ENCODE measurements at regions not wholly inside any gene's neighbourhood (a gene's known extent, or its start where the extent isn't known, plus 50 kb on each side); places are given as distances from the start of the nearest gene placed in this dataset.
A peak's percentile ranks its signal among the peaks of the same experiment; 100 is the strongest.

DNA sequence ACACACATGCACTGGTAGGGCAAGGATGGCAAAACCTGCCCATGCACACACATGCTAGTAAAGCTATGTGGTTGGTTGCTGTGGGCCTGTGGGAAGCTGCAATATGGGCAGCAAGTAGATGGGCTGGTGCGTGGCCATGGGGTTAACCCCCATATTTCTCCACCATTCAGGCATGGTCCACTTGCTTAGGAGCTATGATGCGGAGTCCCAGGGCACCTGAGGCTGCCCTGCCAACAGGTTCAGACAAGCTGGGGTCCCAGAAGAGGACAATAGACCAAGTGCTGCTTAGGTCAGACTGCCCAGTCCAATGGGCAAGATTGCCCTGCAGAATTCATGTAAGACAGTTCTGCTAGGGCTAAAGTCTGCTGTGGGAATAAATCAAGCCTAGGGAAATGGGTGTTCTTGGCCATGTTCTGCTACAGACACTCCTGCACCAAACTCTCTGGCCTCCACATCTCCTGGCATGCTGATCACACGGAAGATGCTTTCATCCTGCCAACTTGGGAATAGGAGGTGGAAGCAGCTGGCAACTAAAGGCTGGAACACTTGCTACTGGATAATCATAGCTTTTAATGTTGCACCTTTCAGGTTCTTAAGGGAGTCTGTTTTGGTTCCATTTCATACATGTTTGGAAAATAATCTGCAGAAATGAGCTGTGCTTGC is 646.3 kb upstream of the SLITRK1 start:
- H3K4me3 ChIP-seq (ENCODE audit: low read depth, low read length): no peak overlapping the region
- no peak for DNase-seq (ENCODE audit: low read depth)
- TF ChIP-seq, protein P1, sequence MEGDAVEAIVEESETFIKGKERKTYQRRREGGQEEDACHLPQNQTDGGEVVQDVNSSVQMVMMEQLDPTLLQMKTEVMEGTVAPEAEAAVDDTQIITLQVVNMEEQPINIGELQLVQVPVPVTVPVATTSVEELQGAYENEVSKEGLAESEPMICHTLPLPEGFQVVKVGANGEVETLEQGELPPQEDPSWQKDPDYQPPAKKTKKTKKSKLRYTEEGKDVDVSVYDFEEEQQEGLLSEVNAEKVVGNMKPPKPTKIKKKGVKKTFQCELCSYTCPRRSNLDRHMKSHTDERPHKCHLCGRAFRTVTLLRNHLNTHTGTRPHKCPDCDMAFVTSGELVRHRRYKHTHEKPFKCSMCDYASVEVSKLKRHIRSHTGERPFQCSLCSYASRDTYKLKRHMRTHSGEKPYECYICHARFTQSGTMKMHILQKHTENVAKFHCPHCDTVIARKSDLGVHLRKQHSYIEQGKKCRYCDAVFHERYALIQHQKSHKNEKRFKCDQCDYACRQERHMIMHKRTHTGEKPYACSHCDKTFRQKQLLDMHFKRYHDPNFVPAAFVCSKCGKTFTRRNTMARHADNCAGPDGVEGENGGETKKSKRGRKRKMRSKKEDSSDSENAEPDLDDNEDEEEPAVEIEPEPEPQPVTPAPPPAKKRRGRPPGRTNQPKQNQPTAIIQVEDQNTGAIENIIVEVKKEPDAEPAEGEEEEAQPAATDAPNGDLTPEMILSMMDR (IDR thresholded peaks at IDR 0.05; ENCODE audit: insufficient read depth, low read length): no peak

- no peak for DNase-seq (ENCODE audit: low read depth)
- H3K4me3 ChIP-seq (ENCODE audit: low read depth, low read length): no peak overlapping the region
- TF ChIP-seq, protein P1 (IDR thresholded peaks at IDR 0.05; ENCODE audit: insufficient read depth, low read length): no peak
Measured at GRCh38 chr13:84525865-84526264, 643.6 kb upstream of the SLITRK1 start.

GRCh38 chr13:84524586-84524985 is 642.3 kb upstream of the SLITRK1 start:
- no peak for DNase-seq (ENCODE audit: low read depth)
- H3K4me3 ChIP-seq (ENCODE audit: low read depth, low read length): no peak overlapping the region
- TF ChIP-seq, protein P1 (IDR thresholded peaks at IDR 0.05; ENCODE audit: insufficient read depth, low read length): no peak

DNA sequence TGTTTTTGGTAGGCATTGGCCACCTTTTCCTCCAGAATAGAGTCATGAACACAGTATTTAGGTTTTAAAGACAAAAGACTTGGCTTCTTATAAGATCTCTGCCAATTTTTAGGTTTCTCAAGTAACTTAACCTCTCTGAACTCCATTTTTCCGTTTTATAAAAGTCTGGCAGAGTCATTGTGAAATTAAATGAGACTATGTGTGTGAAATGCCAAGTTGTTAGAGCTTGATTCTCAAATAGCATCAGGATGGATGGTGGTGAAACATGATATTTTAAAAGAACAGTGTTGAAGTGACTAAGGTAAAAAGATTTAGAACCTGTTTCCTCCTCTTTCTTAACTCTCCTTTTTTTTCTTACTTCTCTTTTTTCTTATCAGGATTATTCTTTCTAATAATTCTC is 617.7 kb upstream of the SLITRK1 start:
- TF ChIP-seq, protein P1 (IDR thresholded peaks at IDR 0.05; ENCODE audit: insufficient read depth, low read length): no peak
- DNase-seq (ENCODE audit: low read depth): peak; percentile 57
- H3K4me3 ChIP-seq (ENCODE audit: low read depth, low read length): no peak overlapping the region

GRCh38 chr13:84497613-84498012 is 615.3 kb upstream of the SLITRK1 start:
- H3K4me3 ChIP-seq (ENCODE audit: low read depth, low read length): no peak overlapping the region
- no peak for DNase-seq (ENCODE audit: low read depth)
- TF ChIP-seq, protein P1 (IDR thresholded peaks at IDR 0.05; ENCODE audit: insufficient read depth, low read length): no peak

GRCh38 chr13:84491952-84492351 is 609.7 kb upstream of the SLITRK1 start:
- TF ChIP-seq, protein P1 (IDR thresholded peaks at IDR 0.05; ENCODE audit: insufficient read depth, low read length): no peak
- DNase-seq (ENCODE audit: low read depth): no peak
- no peak overlapping the region for H3K4me3 ChIP-seq (ENCODE audit: low read depth, low read length)

DNA sequence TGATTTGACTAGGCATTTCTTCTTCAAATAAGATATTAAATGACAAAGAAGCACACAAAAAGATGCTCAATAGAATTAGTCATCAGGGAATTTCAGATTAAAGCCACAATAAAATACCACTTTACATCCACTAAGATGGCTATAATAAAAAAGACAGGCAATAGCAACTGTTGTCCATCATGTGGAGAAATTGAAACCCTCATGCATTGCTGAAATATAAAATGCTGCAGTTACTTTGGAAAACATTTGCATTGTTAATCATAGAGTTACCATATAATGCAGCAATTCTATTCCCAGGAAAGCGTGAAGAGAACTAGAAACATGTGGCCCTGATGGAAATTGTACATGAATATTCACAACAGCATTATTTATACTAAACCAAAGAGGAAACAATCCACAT is 605.5 kb upstream of the SLITRK1 start:
- no peak for DNase-seq (ENCODE audit: low read depth)
- TF ChIP-seq, protein P1 (IDR thresholded peaks at IDR 0.05; ENCODE audit: insufficient read depth, low read length): no peak

More for the DNA sequence above, 605.5 kb upstream of the SLITRK1 start:
- H3K4me3 ChIP-seq (ENCODE audit: low read depth, low read length): no peak overlapping the region

All from fibroblast of the aortic adventitia (primary cell).